MCF 10A (cell line): ENCODE measurements at regions not wholly inside any gene's neighbourhood (a gene's known extent, or its start where the extent isn't known, plus 50 kb on each side); places are given as distances from the start of the nearest gene placed in this dataset.

Experiments used
- BruUV-seq: library from RNA; stranded (reverse); fragments of 400-500 nt; replicated peaks from 2 replicates; lab custom pipeline; 2021; lab: Mats Ljungman, UMichigan
- CTCF ChIA-PET: fragments of 300-600 bp; sonication (Branson Sonifier 250); formaldehyde crosslinking; extraction: SDS; loops from one replicate; lab custom pipeline; 2021; ENCODE audit warnings: antibody characterized with exemption, inconsistent platforms; lab: Yijun Ruan, JAX
- POLR2A ChIA-PET: fragments of 300-600, 350-650 bp; sonication (Branson Sonifier 250); formaldehyde crosslinking; extraction: SDS; loops from one replicate; lab custom pipeline; 2020; ENCODE audit warnings: antibody characterized with exemption, inconsistent platforms; lab: Yijun Ruan, JAX
- DNase-seq: peaks from one replicate; pipeline ENCODE4 v3.0.0-alpha.2; 2018; ENCODE audit not compliant: unreplicated experiment
- H3K27ac Mint-ChIP-seq: one replicate; pipeline ENCODE4 v1.8.0; 2022; ENCODE audit warnings: mild to moderate bottlenecking, low read depth, mixed read lengths; ENCODE audit not compliant: unreplicated experiment
- H3K27me3 Mint-ChIP-seq: one replicate; pipeline ENCODE4 v1.8.0; 2022; ENCODE audit warnings: mixed read lengths; ENCODE audit not compliant: insufficient read depth, unreplicated experiment
- H3K36me3 Mint-ChIP-seq: one replicate; pipeline ENCODE4 v1.8.0; 2022; ENCODE audit warnings: mild to moderate bottlenecking, moderate library complexity, mixed read lengths; ENCODE audit not compliant: insufficient read depth, unreplicated experiment
- H3K4me1 Mint-ChIP-seq: one replicate; pipeline ENCODE4 v1.8.0; 2022; ENCODE audit warnings: mixed read lengths; ENCODE audit not compliant: insufficient read depth, unreplicated experiment
- H3K4me3 Mint-ChIP-seq: one replicate; pipeline ENCODE4 v1.8.0; 2022; ENCODE audit warnings: mild to moderate bottlenecking, moderate library complexity, mixed read lengths; ENCODE audit not compliant: unreplicated experiment
- H3K9me3 Mint-ChIP-seq: one replicate; pipeline ENCODE4 v1.8.0; 2022; ENCODE audit warnings: mixed read lengths; ENCODE audit not compliant: unreplicated experiment
- intact Hi-C: fragments of 100-400 bp; cut with micrococcal nuclease; formaldehyde crosslinking; loops from 2 replicates; pipeline ENCODE4 v1.14.1; 2022
- TF ChIP-seq, protein P1 (sequence below): fragments of 200-600 bp; IDR thresholded peaks from one replicate; pipeline ENCODE4 v1.8.0; 2022; ENCODE audit warnings: antibody characterized with exemption, mild to moderate bottlenecking; ENCODE audit not compliant: unreplicated experiment

DNA sequence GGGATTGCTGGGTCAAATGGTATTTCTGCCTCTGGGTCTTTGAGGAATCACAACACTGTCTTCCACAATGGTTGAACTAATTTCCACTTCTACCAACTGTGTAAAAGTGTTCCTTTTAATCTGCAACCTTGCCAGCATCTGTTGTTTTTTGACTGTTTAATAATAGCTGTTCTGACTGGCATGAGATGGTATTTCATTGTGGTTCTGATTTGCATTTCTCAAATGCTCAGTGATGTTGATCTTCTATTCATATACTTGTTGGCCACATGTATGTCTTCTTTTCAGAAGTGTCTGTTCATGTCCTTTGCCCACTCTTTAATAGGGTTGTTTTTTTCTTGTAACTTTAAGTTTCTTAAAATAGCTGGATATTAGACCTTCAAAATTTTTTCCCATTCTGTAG is 150.0 kb upstream of the FRMD6 start:
- Mint-ChIP-seq H3K36me3 (peaks cover 15% of the 10 kb centered on the region), H3K4me3 (no peak overlapping the region), H3K27ac (no peak overlapping the region), H3K4me1 (peaks cover 41% of the 10 kb centered on the region), H3K27me3 (no peaks in the 10 kb centered on the region), H3K9me3 (peaks cover 17% of the 10 kb centered on the region)
- POLR2A ChIA-PET = interaction anchor here (1.1 to 8.3 kb wide), 4 partner anchors 11 to 105 kb away, joined by 3 to 70 read pairs (median 4); no protein-coding TSS in a partner anchor
- TF ChIP-seq, protein P1, sequence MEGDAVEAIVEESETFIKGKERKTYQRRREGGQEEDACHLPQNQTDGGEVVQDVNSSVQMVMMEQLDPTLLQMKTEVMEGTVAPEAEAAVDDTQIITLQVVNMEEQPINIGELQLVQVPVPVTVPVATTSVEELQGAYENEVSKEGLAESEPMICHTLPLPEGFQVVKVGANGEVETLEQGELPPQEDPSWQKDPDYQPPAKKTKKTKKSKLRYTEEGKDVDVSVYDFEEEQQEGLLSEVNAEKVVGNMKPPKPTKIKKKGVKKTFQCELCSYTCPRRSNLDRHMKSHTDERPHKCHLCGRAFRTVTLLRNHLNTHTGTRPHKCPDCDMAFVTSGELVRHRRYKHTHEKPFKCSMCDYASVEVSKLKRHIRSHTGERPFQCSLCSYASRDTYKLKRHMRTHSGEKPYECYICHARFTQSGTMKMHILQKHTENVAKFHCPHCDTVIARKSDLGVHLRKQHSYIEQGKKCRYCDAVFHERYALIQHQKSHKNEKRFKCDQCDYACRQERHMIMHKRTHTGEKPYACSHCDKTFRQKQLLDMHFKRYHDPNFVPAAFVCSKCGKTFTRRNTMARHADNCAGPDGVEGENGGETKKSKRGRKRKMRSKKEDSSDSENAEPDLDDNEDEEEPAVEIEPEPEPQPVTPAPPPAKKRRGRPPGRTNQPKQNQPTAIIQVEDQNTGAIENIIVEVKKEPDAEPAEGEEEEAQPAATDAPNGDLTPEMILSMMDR = no peak
- no peak for DNase-seq
- CTCF ChIA-PET = interaction anchor here (0.7 to 1.2 kb wide), 3 partner anchors 44 to 278 kb away, joined by 3 to 4 read pairs (median 3); no protein-coding TSS in a partner anchor
- BruUV-seq = no TSS peak
- intact Hi-C loops = no loop called here

DNA sequence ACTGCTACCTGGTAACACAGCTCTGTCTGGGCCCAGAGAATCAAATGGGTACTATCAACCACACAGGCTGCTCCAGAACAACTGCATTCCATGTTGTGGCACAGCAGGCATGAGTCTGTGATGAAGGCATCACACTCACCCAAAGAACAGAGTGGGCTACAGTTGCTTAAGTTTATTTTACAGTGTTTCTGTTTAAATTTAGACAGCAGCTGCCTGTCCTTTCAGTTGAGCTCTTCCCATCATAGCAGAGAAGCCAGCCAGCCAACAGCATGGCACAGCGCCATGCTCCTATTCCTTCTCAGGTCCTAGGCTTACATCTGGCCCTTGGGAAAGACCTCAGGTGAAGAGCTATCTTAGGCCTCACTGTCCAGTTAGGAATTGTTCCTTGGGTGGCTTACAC is 147.0 kb upstream of the FRMD6 start:
- peaks cover 6% of the 10 kb centered on the region for H3K36me3 Mint-ChIP-seq
- H3K9me3 Mint-ChIP-seq = peaks cover 17% of the 10 kb centered on the region
- no peak overlapping the region for H3K4me3 Mint-ChIP-seq
- no peaks in the 10 kb centered on the region for H3K27me3 Mint-ChIP-seq
- ChIA-PET POLR2A (interaction anchor here (0.6 to 8.3 kb wide), 6 partner anchors 9 to 1048 kb away, joined by 3 to 70 read pairs (median 4); partner anchors contain the start of genes GPR137C and TXNDC16), CTCF (no interaction called here)
- peaks cover 32% of the 10 kb centered on the region for H3K4me1 Mint-ChIP-seq
- TF ChIP-seq, protein P1 = no peak
- intact Hi-C loops = no loop called here
- H3K27ac Mint-ChIP-seq = no peak overlapping the region
- no TSS peak for BruUV-seq
- DNase-seq = no peak

DNA sequence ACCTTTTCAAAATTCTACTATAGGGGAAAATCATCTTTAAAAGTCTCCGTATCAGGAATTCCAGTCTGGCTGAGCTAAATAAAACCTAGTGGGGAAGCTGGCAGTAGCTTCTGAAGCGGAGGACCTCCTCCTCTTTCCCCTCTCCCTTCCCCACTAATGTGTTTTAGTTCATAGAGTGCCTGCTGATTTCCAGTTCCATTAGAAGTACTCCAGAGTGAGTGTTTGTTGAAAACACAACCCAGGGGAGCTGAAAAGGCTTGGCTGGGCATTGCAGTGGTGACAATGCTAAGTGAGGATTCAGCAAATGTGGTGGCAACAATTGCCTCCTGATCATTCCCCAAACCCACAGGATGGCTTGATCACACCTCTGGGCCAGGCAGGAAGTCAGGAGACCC is 144.2 kb upstream of the FRMD6 start:
- DNase-seq = no peak
- H3K4me1 Mint-ChIP-seq = peaks cover 32% of the 10 kb centered on the region
- H3K36me3 Mint-ChIP-seq = peaks cover 10% of the 10 kb centered on the region
- peaks cover 13% of the 10 kb centered on the region for H3K9me3 Mint-ChIP-seq
- TF ChIP-seq, protein P1 = no peak
- ChIA-PET POLR2A (interaction anchor here (0.9 to 2.7 kb wide), 4 partner anchors 8 to 27 kb away, joined by 3 to 8 read pairs (median 6); no protein-coding TSS in a partner anchor), CTCF (interaction anchor here (0.6 to 1.2 kb wide), 5 partner anchors 8 to 360 kb away, joined by 3 to 5 read pairs (median 3); no protein-coding TSS in a partner anchor)
- intact Hi-C loops = no loop called here
- BruUV-seq = no TSS peak
- H3K4me3 Mint-ChIP-seq = no peak overlapping the region
- H3K27ac Mint-ChIP-seq = no peak overlapping the region
- no peaks in the 10 kb centered on the region for H3K27me3 Mint-ChIP-seq

DNA sequence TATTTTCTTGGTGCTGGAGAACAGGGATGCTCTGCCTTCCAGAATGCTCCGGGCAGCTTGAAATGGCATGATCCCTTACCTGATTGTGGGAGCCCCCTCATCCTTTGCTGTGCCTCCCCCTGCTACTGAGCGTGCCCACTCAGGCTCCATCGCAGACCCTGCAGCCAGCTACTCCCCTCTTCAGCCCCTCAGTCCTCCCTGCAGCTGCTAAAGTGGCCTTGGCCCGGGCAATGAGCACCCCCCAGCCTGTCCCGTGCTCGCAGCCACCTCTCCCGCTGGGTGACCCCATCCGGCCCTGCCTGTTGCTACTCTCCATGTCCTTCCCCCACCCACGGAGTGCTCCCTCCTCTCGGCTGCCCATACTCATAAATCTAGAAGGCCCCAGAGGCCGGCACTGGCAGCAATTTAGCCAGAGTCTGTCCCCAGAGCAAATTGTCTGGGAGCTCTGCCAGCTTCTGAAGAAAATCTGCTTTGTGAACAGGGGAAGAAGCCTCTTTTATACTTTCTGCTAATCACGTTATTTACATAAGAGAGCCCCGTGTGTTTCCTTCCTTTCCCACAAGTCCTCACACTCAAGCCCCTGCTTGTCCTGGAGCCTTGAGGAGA is 143.7 kb upstream of the FRMD6 start:
- no peak for DNase-seq
- BruUV-seq = no TSS peak
- TF ChIP-seq, protein P1 = no peak
- peak overlapping the region; percentile 52 for H3K27ac Mint-ChIP-seq
- intact Hi-C loops = no loop called here
- H3K4me1 Mint-ChIP-seq = peaks cover 32% of the 10 kb centered on the region
- H3K27me3 Mint-ChIP-seq = no peaks in the 10 kb centered on the region
- H3K9me3 Mint-ChIP-seq = peaks cover 9% of the 10 kb centered on the region
- ChIA-PET POLR2A (interaction anchor here (0.6 to 2.7 kb wide), 6 partner anchors 8 to 137 kb away, joined by 3 to 8 read pairs (median 4); no protein-coding TSS in a partner anchor), CTCF (interaction anchor here (0.6 to 1.2 kb wide), 4 partner anchors 9 to 360 kb away, joined by 3 to 5 read pairs (median 3); no protein-coding TSS in a partner anchor)
- no peak overlapping the region for H3K4me3 Mint-ChIP-seq
- peaks cover 10% of the 10 kb centered on the region for H3K36me3 Mint-ChIP-seq
